NT2/D1 (cell line): ENCODE measurements at regions not wholly inside any gene's neighbourhood (a gene's known extent, or its start where the extent isn't known, plus 50 kb on each side); places are given as distances from the start of the nearest gene placed in this dataset.

ENCODE experiments used
- YY1 ChIP-seq: IDR thresholded peaks from 2 replicates; pipeline ENCODE4 v1.6.1; 2011; ENCODE audit not compliant: insufficient read length, insufficient read depth
- ZNF274 ChIP-seq: IDR thresholded peaks from 2 replicates; pipeline ENCODE4 v1.6.1; 2011; ENCODE audit warnings: mild to moderate bottlenecking, low read depth, low read length

GRCh38 chr11:112627588-112628045, 333.6 kb upstream of the NCAM1 start:
- TF ChIP-seq YY1 (no peak), ZNF274 (no peak)
